Stimulated activated CD4-positive, alpha-beta T cell treated with anti-CD3 and anti-CD28 coated beads, Interleukin-15, amount 100 ng/mL, for 48 hours (primary cell): ENCODE measurements at regions not wholly inside any gene's neighbourhood (a gene's known extent, or its start where the extent isn't known, plus 50 kb on each side); places are given as distances from the start of the nearest gene placed in this dataset.
A peak's percentile ranks its signal among the peaks of the same experiment; 100 is the strongest.
"Not testable (repeated sequence)": the region's sequence is repeated elsewhere in the genome, so short reads cannot be mapped to it uniquely, and the experiment has no call there.

ENCODE experiments used
- DNase-seq, 2 donors: peaks; one replicate each; pipeline ENCODE4 v3.0.0-alpha.2; 2020; ENCODE audit warnings: low read depth in 2 of 2

- no peak for DNase-seq
Observed at GRCh38 chr2:7094231-7094741, 177.1 kb downstream of the RNF144A start.

- DNase-seq, result no peak
Observed at GRCh38 chr2:7096726-7097352, 179.6 kb downstream of the RNF144A start.

GRCh38 chr2:7097353-7097895 lies 180.2 kb downstream of the RNF144A start:
- peak; percentile 36 to 59 for DNase-seq

- no peak for DNase-seq
Observed at GRCh38 chr2:7098816-7099215, 181.6 kb downstream of the RNF144A start.

GRCh38 chr2:7099687-7100086 lies 182.5 kb downstream of the RNF144A start:
- DNase-seq, result not testable (repeated sequence)

- DNase-seq, result no peak
Observed at GRCh38 chr2:7102826-7103225, 185.6 kb downstream of the RNF144A start.

- DNase-seq, result no peak
Observed at GRCh38 chr2:7108792-7109532, 191.8 kb downstream of the RNF144A start.

- no peak for DNase-seq
Observed at GRCh38 chr2:7109533-7109885, 192.3 kb downstream of the RNF144A start.

- no peak for DNase-seq
Observed at GRCh38 chr2:7111626-7112025, 194.4 kb downstream of the RNF144A start.

- DNase-seq, result no peak
Observed at GRCh38 chr2:7115364-7115763, 198.2 kb downstream of the RNF144A start.

GRCh38 chr2:7115906-7116305 lies 198.7 kb downstream of the RNF144A start:
- no peak for DNase-seq

- DNase-seq, result no peak
Observed at GRCh38 chr2:7116511-7116910, 199.3 kb downstream of the RNF144A start.

GRCh38 chr2:7117076-7117475 lies 199.9 kb downstream of the RNF144A start:
- DNase-seq, result no peak

- DNase-seq, result no peak
Observed at GRCh38 chr2:7118606-7119131, 201.5 kb downstream of the RNF144A start.

GRCh38 chr2:7119132-7119835 lies 202.1 kb downstream of the RNF144A start:
- DNase-seq, result no peak

- no peak for DNase-seq
Observed at GRCh38 chr2:7121851-7122250, 204.6 kb downstream of the RNF144A start.

GRCh38 chr2:7127156-7127555 lies 209.9 kb downstream of the RNF144A start:
- no peak for DNase-seq

GRCh38 chr2:7127687-7128086 lies 210.5 kb downstream of the RNF144A start:
- DNase-seq, result no peak

- no peak for DNase-seq
Observed at GRCh38 chr2:7131261-7131660, 214.0 kb downstream of the RNF144A start.

- DNase-seq, result no peak
Observed at GRCh38 chr2:7132753-7133152, 215.5 kb downstream of the RNF144A start.

GRCh38 chr2:7133521-7133920 lies 216.3 kb downstream of the RNF144A start:
- no peak for DNase-seq

- DNase-seq, result no peak
Observed at GRCh38 chr2:7140306-7140705, 223.1 kb downstream of the RNF144A start.
